ENCODE measurements at regions not wholly inside any gene's neighbourhood (a gene's known extent, or its start where the extent isn't known, plus 50 kb on each side); places are given as distances from the start of the nearest gene placed in this dataset.
"Not testable (repeated sequence)": the region's sequence is repeated elsewhere in the genome, so short reads cannot be mapped to it uniquely, and the experiment has no call there.

GRCh38 chr5:32949286-32949970, 238.3 kb downstream of the NPR3 start:
- Histone ChIP-seq H3K9ac (ENCODE audit: low read depth in 1 of 2, low read length in 2 of 2) (no peak overlapping the region), H3K27ac (ENCODE audit: low read depth in 2 of 2, low read length in 2 of 2) (no peak overlapping the region), H3K9me3 (ENCODE audit: control insufficient read depth in 2 of 2, low read length in 2 of 2) (no peaks in the 10 kb centered on the region), H3K27me3 (ENCODE audit: control insufficient read depth in 2 of 2, insufficient read depth in 2 of 2, low read length in 2 of 2) (no peaks in the 10 kb centered on the region), H3K36me3 (ENCODE audit: control insufficient read depth in 2 of 2, insufficient read depth in 2 of 2, low read length in 2 of 2) (no peaks in the 10 kb centered on the region), H3K4me3 (ENCODE audit: low read length in 2 of 2) (no peak overlapping the region), H3K4me1 (ENCODE audit: control insufficient read depth in 2 of 2, insufficient read depth in 2 of 2, low read length in 2 of 2) (no peaks in the 10 kb centered on the region)

GRCh38 chr5:32951003-32951402, 239.9 kb downstream of the NPR3 start:
- Histone ChIP-seq H3K9me3 (ENCODE audit: control insufficient read depth in 2 of 2, low read length in 2 of 2) (no peaks in the 10 kb centered on the region), H3K4me1 (ENCODE audit: control insufficient read depth in 2 of 2, insufficient read depth in 2 of 2, low read length in 2 of 2) (no peaks in the 10 kb centered on the region), H3K4me3 (ENCODE audit: low read length in 2 of 2) (no peak overlapping the region), H3K27me3 (ENCODE audit: control insufficient read depth in 2 of 2, insufficient read depth in 2 of 2, low read length in 2 of 2) (no peaks in the 10 kb centered on the region), H3K9ac (ENCODE audit: low read depth in 1 of 2, low read length in 2 of 2) (no peak overlapping the region), H3K36me3 (ENCODE audit: control insufficient read depth in 2 of 2, insufficient read depth in 2 of 2, low read length in 2 of 2) (no peaks in the 10 kb centered on the region), H3K27ac (ENCODE audit: low read depth in 2 of 2, low read length in 2 of 2) (no peak overlapping the region)

GRCh38 chr5:32951878-32952277, 240.8 kb downstream of the NPR3 start:
- no peak overlapping the region for H3K4me3 ChIP-seq (ENCODE audit: low read length in 2 of 2)
- no peak overlapping the region for H3K27ac ChIP-seq (ENCODE audit: low read depth in 2 of 2, low read length in 2 of 2)
- H3K36me3 ChIP-seq (ENCODE audit: control insufficient read depth in 2 of 2, insufficient read depth in 2 of 2, low read length in 2 of 2): no peaks in the 10 kb centered on the region
- no peaks in the 10 kb centered on the region for H3K9me3 ChIP-seq (ENCODE audit: control insufficient read depth in 2 of 2, low read length in 2 of 2)
- H3K4me1 ChIP-seq (ENCODE audit: control insufficient read depth in 2 of 2, insufficient read depth in 2 of 2, low read length in 2 of 2): no peaks in the 10 kb centered on the region
- H3K9ac ChIP-seq (ENCODE audit: low read depth in 1 of 2, low read length in 2 of 2): no peak overlapping the region
- no peaks in the 10 kb centered on the region for H3K27me3 ChIP-seq (ENCODE audit: control insufficient read depth in 2 of 2, insufficient read depth in 2 of 2, low read length in 2 of 2)

- H3K9ac ChIP-seq (ENCODE audit: low read depth in 1 of 2, low read length in 2 of 2); H3K9me3 ChIP-seq (ENCODE audit: control insufficient read depth in 2 of 2, low read length in 2 of 2); H3K4me3 ChIP-seq (ENCODE audit: low read length in 2 of 2); H3K27ac ChIP-seq (ENCODE audit: low read depth in 2 of 2, low read length in 2 of 2); H3K36me3 ChIP-seq (ENCODE audit: control insufficient read depth in 2 of 2, insufficient read depth in 2 of 2, low read length in 2 of 2); H3K4me1 ChIP-seq (ENCODE audit: control insufficient read depth in 2 of 2, insufficient read depth in 2 of 2, low read length in 2 of 2); H3K27me3 ChIP-seq (ENCODE audit: control insufficient read depth in 2 of 2, insufficient read depth in 2 of 2, low read length in 2 of 2): not testable (repeated sequence)
These were observed 241.3 kb downstream of the NPR3 start for GRCh38 chr5:32952421-32952820.

- Histone ChIP-seq H3K36me3 (ENCODE audit: control insufficient read depth in 2 of 2, insufficient read depth in 2 of 2, low read length in 2 of 2) (no peaks in the 10 kb centered on the region), H3K9me3 (ENCODE audit: control insufficient read depth in 2 of 2, low read length in 2 of 2) (no peaks in the 10 kb centered on the region), H3K27me3 (ENCODE audit: control insufficient read depth in 2 of 2, insufficient read depth in 2 of 2, low read length in 2 of 2) (no peaks in the 10 kb centered on the region), H3K4me3 (ENCODE audit: low read length in 2 of 2) (no peak overlapping the region), H3K4me1 (ENCODE audit: control insufficient read depth in 2 of 2, insufficient read depth in 2 of 2, low read length in 2 of 2) (no peaks in the 10 kb centered on the region), H3K27ac (ENCODE audit: low read depth in 2 of 2, low read length in 2 of 2) (no peak overlapping the region), H3K9ac (ENCODE audit: low read depth in 1 of 2, low read length in 2 of 2) (no peak overlapping the region)
These were observed 242.6 kb downstream of the NPR3 start for GRCh38 chr5:32953694-32954093.

- no peak overlapping the region for H3K4me3 ChIP-seq (ENCODE audit: low read length in 2 of 2)
- H3K27me3 ChIP-seq (ENCODE audit: control insufficient read depth in 2 of 2, insufficient read depth in 2 of 2, low read length in 2 of 2): no peaks in the 10 kb centered on the region
- no peak overlapping the region for H3K9ac ChIP-seq (ENCODE audit: low read depth in 1 of 2, low read length in 2 of 2)
These were observed 244.7 kb downstream of the NPR3 start for GRCh38 chr5:32955814-32956213.

GRCh38 chr5:32960340-32961058, 249.4 kb downstream of the NPR3 start:
- H3K4me3 ChIP-seq (ENCODE audit: low read length in 2 of 2): no peak overlapping the region
- H3K27me3 ChIP-seq (ENCODE audit: control insufficient read depth in 2 of 2, insufficient read depth in 2 of 2, low read length in 2 of 2): no peaks in the 10 kb centered on the region
- no peak overlapping the region for H3K27ac ChIP-seq (ENCODE audit: low read depth in 2 of 2, low read length in 2 of 2)
- H3K36me3 ChIP-seq (ENCODE audit: control insufficient read depth in 2 of 2, insufficient read depth in 2 of 2, low read length in 2 of 2): no peaks in the 10 kb centered on the region
- no peak overlapping the region for H3K9ac ChIP-seq (ENCODE audit: low read depth in 1 of 2, low read length in 2 of 2)
- H3K4me1 ChIP-seq (ENCODE audit: control insufficient read depth in 2 of 2, insufficient read depth in 2 of 2, low read length in 2 of 2): no peaks in the 10 kb centered on the region
- no peaks in the 10 kb centered on the region for H3K9me3 ChIP-seq (ENCODE audit: control insufficient read depth in 2 of 2, low read length in 2 of 2)

More at GRCh38 chr5:32955814-32956213, 244.7 kb downstream of the NPR3 start:
- Histone ChIP-seq H3K36me3 (ENCODE audit: control insufficient read depth in 2 of 2, insufficient read depth in 2 of 2, low read length in 2 of 2) (no peaks in the 10 kb centered on the region), H3K9me3 (ENCODE audit: control insufficient read depth in 2 of 2, low read length in 2 of 2) (no peaks in the 10 kb centered on the region), H3K4me1 (ENCODE audit: control insufficient read depth in 2 of 2, insufficient read depth in 2 of 2, low read length in 2 of 2) (no peaks in the 10 kb centered on the region), H3K27ac (ENCODE audit: low read depth in 2 of 2, low read length in 2 of 2) (no peak overlapping the region)

- no peak overlapping the region for H3K27ac ChIP-seq (ENCODE audit: low read depth in 2 of 2, low read length in 2 of 2)
These were observed 249.9 kb downstream of the NPR3 start for GRCh38 chr5:32961059-32961415.

GRCh38 chr5:32964261-32964660, 253.1 kb downstream of the NPR3 start:
- no peak overlapping the region for H3K4me3 ChIP-seq (ENCODE audit: low read length in 2 of 2)
- H3K36me3 ChIP-seq (ENCODE audit: control insufficient read depth in 2 of 2, insufficient read depth in 2 of 2, low read length in 2 of 2): no peaks in the 10 kb centered on the region
- no peak overlapping the region for H3K27ac ChIP-seq (ENCODE audit: low read depth in 2 of 2, low read length in 2 of 2)
- H3K9me3 ChIP-seq (ENCODE audit: control insufficient read depth in 2 of 2, low read length in 2 of 2): no peaks in the 10 kb centered on the region
- H3K9ac ChIP-seq (ENCODE audit: low read depth in 1 of 2, low read length in 2 of 2): no peak overlapping the region
- no peaks in the 10 kb centered on the region for H3K27me3 ChIP-seq (ENCODE audit: control insufficient read depth in 2 of 2, insufficient read depth in 2 of 2, low read length in 2 of 2)
- no peaks in the 10 kb centered on the region for H3K4me1 ChIP-seq (ENCODE audit: control insufficient read depth in 2 of 2, insufficient read depth in 2 of 2, low read length in 2 of 2)

More at GRCh38 chr5:32961059-32961415, 249.9 kb downstream of the NPR3 start:
- H3K9ac ChIP-seq (ENCODE audit: low read depth in 1 of 2, low read length in 2 of 2): no peak overlapping the region
- H3K36me3 ChIP-seq (ENCODE audit: control insufficient read depth in 2 of 2, insufficient read depth in 2 of 2, low read length in 2 of 2): no peaks in the 10 kb centered on the region
- H3K9me3 ChIP-seq (ENCODE audit: control insufficient read depth in 2 of 2, low read length in 2 of 2): no peaks in the 10 kb centered on the region
- no peak overlapping the region for H3K4me3 ChIP-seq (ENCODE audit: low read length in 2 of 2)
- H3K27me3 ChIP-seq (ENCODE audit: control insufficient read depth in 2 of 2, insufficient read depth in 2 of 2, low read length in 2 of 2): no peaks in the 10 kb centered on the region
- H3K4me1 ChIP-seq (ENCODE audit: control insufficient read depth in 2 of 2, insufficient read depth in 2 of 2, low read length in 2 of 2): no peaks in the 10 kb centered on the region

- no peaks in the 10 kb centered on the region for H3K9me3 ChIP-seq (ENCODE audit: control insufficient read depth in 2 of 2, low read length in 2 of 2)
These were observed 262.5 kb downstream of the NPR3 start for GRCh38 chr5:32973646-32974045.

More at GRCh38 chr5:32973646-32974045, 262.5 kb downstream of the NPR3 start:
- H3K9ac ChIP-seq (ENCODE audit: low read depth in 1 of 2, low read length in 2 of 2): no peak overlapping the region
- H3K27me3 ChIP-seq (ENCODE audit: control insufficient read depth in 2 of 2, insufficient read depth in 2 of 2, low read length in 2 of 2): no peaks in the 10 kb centered on the region
- H3K4me3 ChIP-seq (ENCODE audit: low read length in 2 of 2): no peak overlapping the region
- H3K36me3 ChIP-seq (ENCODE audit: control insufficient read depth in 2 of 2, insufficient read depth in 2 of 2, low read length in 2 of 2): no peaks in the 10 kb centered on the region
- H3K27ac ChIP-seq (ENCODE audit: low read depth in 2 of 2, low read length in 2 of 2): no peak overlapping the region
- no peaks in the 10 kb centered on the region for H3K4me1 ChIP-seq (ENCODE audit: control insufficient read depth in 2 of 2, insufficient read depth in 2 of 2, low read length in 2 of 2)

Measured in mucosa of rectum (tissue), 2 donors.